Activated T-cell treated with anti-CD3 and anti-CD28 coated beads for 48 hours (primary cell): ENCODE measurements at regions not wholly inside any gene's neighbourhood (a gene's known extent, or its start where the extent isn't known, plus 50 kb on each side); places are given as distances from the start of the nearest gene placed in this dataset.
"Not testable (repeated sequence)": the region's sequence is repeated elsewhere in the genome, so short reads cannot be mapped to it uniquely, and the experiment has no call there.

ENCODE experiments used
- DNase-seq: peaks from one replicate; pipeline ENCODE4 v3.0.0-alpha.2; 2020; ENCODE audit warnings: low read depth

- DNase-seq, result no peak
Measured at GRCh38 chr14:61602003-61602732, 93.1 kb upstream of the HIF1A start.

GRCh38 chr14:61602733-61603077, 92.6 kb upstream of the HIF1A start:
- DNase-seq, result no peak

GRCh38 chr14:61603736-61604135, 91.6 kb upstream of the HIF1A start:
- DNase-seq, result no peak

- no peak for DNase-seq
Measured at GRCh38 chr14:61607570-61608244, 87.6 kb upstream of the HIF1A start.

GRCh38 chr14:61608245-61609165, 86.8 kb upstream of the HIF1A start:
- DNase-seq, result no peak

- no peak for DNase-seq
Measured at GRCh38 chr14:61609191-61609843, 86.0 kb upstream of the HIF1A start.

GRCh38 chr14:61609884-61610283, 85.4 kb upstream of the HIF1A start:
- DNase-seq, result no peak

GRCh38 chr14:61610900-61611299, 84.4 kb upstream of the HIF1A start:
- no peak for DNase-seq

GRCh38 chr14:61611880-61612630, 83.3 kb upstream of the HIF1A start:
- DNase-seq, result no peak

GRCh38 chr14:61613006-61613405, 82.3 kb upstream of the HIF1A start:
- DNase-seq, result not testable (repeated sequence)

- no peak for DNase-seq
Measured at GRCh38 chr14:61614693-61615092, 80.6 kb upstream of the HIF1A start.

GRCh38 chr14:61615743-61616523, 79.4 kb upstream of the HIF1A start:
- DNase-seq, result no peak

GRCh38 chr14:61616524-61617185, 78.7 kb upstream of the HIF1A start:
- no peak for DNase-seq

- DNase-seq, result no peak
Measured at GRCh38 chr14:61618448-61618847, 76.9 kb upstream of the HIF1A start.

- no peak for DNase-seq
Measured at GRCh38 chr14:61619494-61619893, 75.8 kb upstream of the HIF1A start.

GRCh38 chr14:61620130-61620946, 75.0 kb upstream of the HIF1A start:
- peak; percentile 54 for DNase-seq

- peak; percentile 40 for DNase-seq
Measured at GRCh38 chr14:61621444-61621843, 73.9 kb upstream of the HIF1A start.

GRCh38 chr14:61622051-61622450, 73.3 kb upstream of the HIF1A start:
- no peak for DNase-seq

GRCh38 chr14:61623927-61624326, 71.4 kb upstream of the HIF1A start:
- DNase-seq, result no peak
